ENCODE measurements at regions not wholly inside any gene's neighbourhood (a gene's known extent, or its start where the extent isn't known, plus 50 kb on each side); places are given as distances from the start of the nearest gene placed in this dataset.

- no peak for TF ChIP-seq CTCF (IDR thresholded peaks at IDR 0.05; ENCODE audit: borderline replicate concordance, control extremely low read depth, extremely low read depth, insufficient read depth, missing control alignments)
- in situ Hi-C loops (cut with MboI; ENCODE audit: low sequenced_read_pairs, unreplicated experiment) = loop anchor here (25.0 kb wide), 1 partner anchor 135 kb away; no protein-coding TSS in a partner anchor
Observed at GRCh38 chr20:24777746-24778145, 171.3 kb upstream of the CST7 start.

GRCh38 chr20:24778585-24779031 lies 170.5 kb upstream of the CST7 start:
- in situ Hi-C loops (cut with MboI; ENCODE audit: low sequenced_read_pairs, unreplicated experiment) = loop anchor here (25.0 kb wide), 1 partner anchor 134 kb away; no protein-coding TSS in a partner anchor
- no peak for DNase-seq (ENCODE audit: low spot score)
- TF ChIP-seq CTCF (IDR thresholded peaks at IDR 0.05; ENCODE audit: borderline replicate concordance, control extremely low read depth, extremely low read depth, insufficient read depth, missing control alignments) = no peak

More at GRCh38 chr20:24777746-24778145, 171.3 kb upstream of the CST7 start:
- no peak for DNase-seq (ENCODE audit: low spot score)

- no peak for DNase-seq (ENCODE audit: low spot score)
Observed at GRCh38 chr20:24779131-24779530, 169.9 kb upstream of the CST7 start.

GRCh38 chr20:24779946-24780345 lies 169.1 kb upstream of the CST7 start:
- no peak for TF ChIP-seq CTCF (IDR thresholded peaks at IDR 0.05; ENCODE audit: borderline replicate concordance, control extremely low read depth, extremely low read depth, insufficient read depth, missing control alignments)
- in situ Hi-C loops (cut with MboI; ENCODE audit: low sequenced_read_pairs, unreplicated experiment) = loop anchor here (25.0 kb wide), 1 partner anchor 132 kb away; no protein-coding TSS in a partner anchor
- DNase-seq (ENCODE audit: low spot score) = no peak

More at GRCh38 chr20:24779131-24779530, 169.9 kb upstream of the CST7 start:
- TF ChIP-seq CTCF (IDR thresholded peaks at IDR 0.05; ENCODE audit: borderline replicate concordance, control extremely low read depth, extremely low read depth, insufficient read depth, missing control alignments) = no peak
- in situ Hi-C loops (cut with MboI; ENCODE audit: low sequenced_read_pairs, unreplicated experiment) = loop anchor here (25.0 kb wide), 1 partner anchor 133 kb away; no protein-coding TSS in a partner anchor

GRCh38 chr20:24780674-24781417 lies 168.2 kb upstream of the CST7 start:
- in situ Hi-C loops (cut with MboI; ENCODE audit: low sequenced_read_pairs, unreplicated experiment) = loop anchor here (25.0 kb wide), 1 partner anchor 131 kb away; no protein-coding TSS in a partner anchor
- no peak for DNase-seq (ENCODE audit: low spot score)
- no peak for TF ChIP-seq CTCF (IDR thresholded peaks at IDR 0.05; ENCODE audit: borderline replicate concordance, control extremely low read depth, extremely low read depth, insufficient read depth, missing control alignments)

- TF ChIP-seq CTCF (IDR thresholded peaks at IDR 0.05; ENCODE audit: borderline replicate concordance, control extremely low read depth, extremely low read depth, insufficient read depth, missing control alignments) = peak; percentile 25
- in situ Hi-C loops (cut with MboI; ENCODE audit: low sequenced_read_pairs, unreplicated experiment) = loop anchor here (25.0 kb wide), 1 partner anchor 131 kb away; no protein-coding TSS in a partner anchor
- no peak for DNase-seq (ENCODE audit: low spot score)
Observed at GRCh38 chr20:24781418-24781980, 167.6 kb upstream of the CST7 start.

Measured in GM13976 (cell line).